ENCODE measurements at regions not wholly inside any gene's neighbourhood (a gene's known extent, or its start where the extent isn't known, plus 50 kb on each side); places are given as distances from the start of the nearest gene placed in this dataset.

- SMC1A ChIA-PET (ENCODE audit: uncharacterized antibody, unreplicated experiment): interaction anchor here (0.9 kb wide), 1 partner anchor 20 kb away, joined by 3 read pairs; no protein-coding TSS in a partner anchor
- Histone ChIP-seq H3K79me2 (ENCODE audit: control insufficient read depth, insufficient read depth, low read length) (no peaks in the 10 kb centered on the region), H3K9me3 (replicated peaks; ENCODE audit: control insufficient read depth, insufficient read depth, low read length) (no peaks in the 10 kb centered on the region), H3K27me3 (replicated peaks in 1 of 2; ENCODE audit: control insufficient read depth in 2 of 2, insufficient read depth in 2 of 2, low read length in 1 of 2) (no peaks in the 10 kb centered on the region), H3K36me3 (ENCODE audit: control insufficient read depth in 2 of 2, insufficient read depth in 2 of 2, low read length in 1 of 2) (no peaks in the 10 kb centered on the region), H3K4me2 (ENCODE audit: control insufficient read depth, insufficient read depth) (no peak overlapping the region), H4K20me1 (ENCODE audit: control insufficient read depth, insufficient read depth) (no peaks in the 10 kb centered on the region), H3K4me1 (ENCODE audit: control insufficient read depth, insufficient read depth, low read length) (peaks cover 10% of the 10 kb centered on the region), H3K27ac (ENCODE audit: control insufficient read depth, insufficient read depth) (no peak overlapping the region), H3K9ac (ENCODE audit: control insufficient read depth, insufficient read depth, low read length) (no peak overlapping the region), H2AFZ (ENCODE audit: control insufficient read depth, low read depth, low read length) (no peak overlapping the region), H3K4me3 (no peak overlapping the region)
- no peak for FAIRE-seq
- POLR2A ChIA-PET: no interaction called here
- in situ Hi-C loops (cut with MboI) (no loop called here), intact Hi-C loops (cut with micrococcal nuclease; ENCODE audit: unreplicated experiment) (no loop called here)
- BruUV-seq (replicated peaks): no TSS peak
- WGBS (ENCODE audit: insufficient coverage, insufficient replicate concordance, low lambda C conversion rate, missing lambda C conversion rate): 96% methylated on average over 2 of the region's 2 CpGs
- CTCF ChIA-PET: interaction anchor here (0.8 kb wide), 1 partner anchor 19 kb away, joined by 3 read pairs; no protein-coding TSS in a partner anchor
- no peak for ATAC-seq
- TF ChIP-seq, protein P1, sequence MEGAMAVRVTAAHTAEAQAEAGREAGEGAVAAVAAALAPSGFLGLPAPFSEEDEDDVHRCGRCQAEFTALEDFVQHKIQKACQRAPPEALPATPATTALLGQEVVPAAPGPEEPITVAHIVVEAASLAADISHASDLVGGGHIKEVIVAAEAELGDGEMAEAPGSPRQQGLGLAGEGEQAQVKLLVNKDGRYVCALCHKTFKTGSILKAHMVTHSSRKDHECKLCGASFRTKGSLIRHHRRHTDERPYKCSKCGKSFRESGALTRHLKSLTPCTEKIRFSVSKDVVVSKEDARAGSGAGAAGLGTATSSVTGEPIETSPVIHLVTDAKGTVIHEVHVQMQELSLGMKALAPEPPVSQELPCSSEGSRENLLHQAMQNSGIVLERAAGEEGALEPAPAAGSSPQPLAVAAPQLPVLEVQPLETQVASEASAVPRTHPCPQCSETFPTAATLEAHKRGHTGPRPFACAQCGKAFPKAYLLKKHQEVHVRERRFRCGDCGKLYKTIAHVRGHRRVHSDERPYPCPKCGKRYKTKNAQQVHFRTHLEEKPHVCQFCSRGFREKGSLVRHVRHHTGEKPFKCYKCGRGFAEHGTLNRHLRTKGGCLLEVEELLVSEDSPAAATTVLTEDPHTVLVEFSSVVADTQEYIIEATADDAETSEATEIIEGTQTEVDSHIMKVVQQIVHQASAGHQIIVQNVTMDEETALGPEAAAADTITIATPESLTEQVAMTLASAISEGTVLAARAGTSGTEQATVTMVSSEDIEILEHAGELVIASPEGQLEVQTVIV (IDR thresholded peaks at IDR 0.05; ENCODE audit: borderline replicate concordance, partially characterized antibody): no peak
- TF ChIP-seq POU2F2 (IDR thresholded peaks at IDR 0.05; ENCODE audit: borderline replicate concordance, low read depth, low read length) (no peak), CREB1 (IDR thresholded peaks at IDR 0.05; ENCODE audit: low read depth) (no peak), MYB (IDR thresholded peaks at IDR 0.05; ENCODE audit: borderline replicate concordance, low read depth, low read length) (no peak), NFYB (IDR thresholded peaks at IDR 0.05; ENCODE audit: insufficient read depth, low read depth, low read length) (no peak), MTA2 (IDR thresholded peaks at IDR 0.05; ENCODE audit: low read depth) (no peak), CBFB (IDR thresholded peaks at IDR 0.05; ENCODE audit: low read depth) (no peak), PAX8 (IDR thresholded peaks at IDR 0.05) (no peak), ZNF622 (IDR thresholded peaks at IDR 0.05) (no peak), MTA3 (IDR thresholded peaks at IDR 0.05; ENCODE audit: borderline replicate concordance, low read length) (no peak), SMAD5 (IDR thresholded peaks at IDR 0.05; ENCODE audit: low read depth) (no peak), JUNB (IDR thresholded peaks at IDR 0.05) (no peak), POLR2AphosphoS5 (IDR thresholded peaks at IDR 0.05; ENCODE audit: low read length) (no peak), RAD21 (IDR thresholded peaks at IDR 0.05; ENCODE audit: insufficient read depth, low read depth, low read length) (no peak), IKZF2 (IDR thresholded peaks at IDR 0.05) (no peak), RAD51 (IDR thresholded peaks at IDR 0.05) (no peak), CBX3 (IDR thresholded peaks at IDR 0.05; ENCODE audit: borderline replicate concordance, low read depth) (no peak)
- TF ChIP-seq, protein P2, sequence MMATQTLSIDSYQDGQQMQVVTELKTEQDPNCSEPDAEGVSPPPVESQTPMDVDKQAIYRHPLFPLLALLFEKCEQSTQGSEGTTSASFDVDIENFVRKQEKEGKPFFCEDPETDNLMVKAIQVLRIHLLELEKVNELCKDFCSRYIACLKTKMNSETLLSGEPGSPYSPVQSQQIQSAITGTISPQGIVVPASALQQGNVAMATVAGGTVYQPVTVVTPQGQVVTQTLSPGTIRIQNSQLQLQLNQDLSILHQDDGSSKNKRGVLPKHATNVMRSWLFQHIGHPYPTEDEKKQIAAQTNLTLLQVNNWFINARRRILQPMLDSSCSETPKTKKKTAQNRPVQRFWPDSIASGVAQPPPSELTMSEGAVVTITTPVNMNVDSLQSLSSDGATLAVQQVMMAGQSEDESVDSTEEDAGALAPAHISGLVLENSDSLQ (IDR thresholded peaks at IDR 0.05): no peak
- no peak for DNase-seq (ENCODE audit: low read depth, low spot score)
- RAD21 ChIA-PET (ENCODE audit: unreplicated experiment): no interaction called here
These were observed 145.8 kb downstream of the PALM2AKAP2 start for GRCh38 chr9:109925799-109926198.
